Hematopoietic multipotent progenitor cell treated with erythropoietin and hydrocortisone succinate and interleukin-3 and kit ligand, for 4 days (in vitro differentiated cells): ENCODE measurements at regions not wholly inside any gene's neighbourhood (a gene's known extent, or its start where the extent isn't known, plus 50 kb on each side); places are given as distances from the start of the nearest gene placed in this dataset.
A peak's percentile ranks its signal among the peaks of the same experiment; 100 is the strongest.
"Not testable (repeated sequence)": the region's sequence is repeated elsewhere in the genome, so short reads cannot be mapped to it uniquely, and the experiment has no call there.

Experiments used
- DNase-seq: peaks from one replicate; pipeline ENCODE4 v3.0.0-alpha.2; 2015

DNA sequence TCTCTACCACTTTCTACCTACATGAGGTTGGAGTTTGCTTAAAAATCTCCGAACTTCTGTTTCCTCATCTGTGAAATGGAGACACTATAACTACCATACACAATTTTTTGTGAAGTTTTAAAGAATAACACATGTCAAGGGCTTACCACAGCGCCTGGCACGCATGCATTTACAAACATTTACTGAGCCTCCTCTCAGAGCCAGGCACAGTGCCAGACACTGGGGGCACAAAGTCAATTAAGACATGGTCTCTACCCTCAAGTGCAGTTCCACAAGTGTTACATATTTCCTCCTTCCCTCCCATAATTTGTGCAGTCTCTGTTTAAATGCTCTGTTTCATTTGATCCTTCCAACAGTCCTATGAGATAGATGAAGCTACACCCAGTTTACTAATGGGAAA is 356.4 kb upstream of the ESRRG start:
- DNase-seq: no peak

- DNase-seq: no peak
These were observed 355.7 kb upstream of the ESRRG start for GRCh38 chr1:217078959-217079358.

DNA sequence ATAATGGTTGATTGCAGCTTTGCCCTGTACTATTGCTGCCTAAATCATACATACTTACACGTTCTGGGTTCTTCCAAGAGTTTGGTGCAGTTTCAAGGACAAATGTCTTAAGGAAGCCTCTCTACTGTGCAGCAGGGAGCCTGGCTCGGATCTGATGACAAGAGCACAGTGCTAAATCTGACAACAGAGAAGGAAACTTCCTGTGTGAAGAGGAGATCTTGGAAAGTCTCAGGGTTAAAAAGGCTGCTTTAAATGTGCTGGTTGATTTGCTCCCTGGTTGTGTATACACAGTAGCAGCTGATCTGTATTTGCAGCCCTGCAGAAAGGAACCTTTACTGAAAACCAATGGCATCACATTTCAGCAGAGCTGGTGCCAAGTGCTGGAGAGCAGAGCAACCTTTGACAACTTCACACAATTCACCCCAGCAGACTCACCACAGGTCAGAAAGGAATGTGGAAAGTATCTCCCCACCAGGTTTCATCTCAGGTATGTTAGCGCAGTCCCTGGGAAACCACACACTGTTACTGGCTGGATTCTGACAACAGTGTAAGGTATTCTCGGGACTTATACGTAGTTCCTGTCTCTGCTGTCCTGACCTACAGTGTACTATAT is 355.0 kb upstream of the ESRRG start:
- no peak for DNase-seq

DNA sequence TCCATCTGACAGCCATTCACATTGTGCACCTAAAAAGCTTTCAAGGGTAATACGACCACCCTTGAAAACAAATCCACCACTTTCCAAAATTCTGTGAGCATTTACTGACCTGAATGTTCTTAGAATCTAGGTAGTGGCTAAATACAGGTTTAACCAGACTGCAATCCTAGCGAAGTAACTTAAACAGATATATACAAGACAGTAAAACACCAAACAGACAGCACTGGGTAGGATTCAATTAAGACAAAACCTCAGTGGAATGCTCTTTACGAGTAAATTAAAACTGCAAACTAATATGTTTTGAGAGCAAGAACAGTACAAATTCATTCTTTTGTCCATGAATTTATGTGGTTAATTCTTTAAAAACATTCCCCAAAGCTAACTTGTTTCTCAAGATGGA is 354.2 kb upstream of the ESRRG start:
- no peak for DNase-seq

DNA sequence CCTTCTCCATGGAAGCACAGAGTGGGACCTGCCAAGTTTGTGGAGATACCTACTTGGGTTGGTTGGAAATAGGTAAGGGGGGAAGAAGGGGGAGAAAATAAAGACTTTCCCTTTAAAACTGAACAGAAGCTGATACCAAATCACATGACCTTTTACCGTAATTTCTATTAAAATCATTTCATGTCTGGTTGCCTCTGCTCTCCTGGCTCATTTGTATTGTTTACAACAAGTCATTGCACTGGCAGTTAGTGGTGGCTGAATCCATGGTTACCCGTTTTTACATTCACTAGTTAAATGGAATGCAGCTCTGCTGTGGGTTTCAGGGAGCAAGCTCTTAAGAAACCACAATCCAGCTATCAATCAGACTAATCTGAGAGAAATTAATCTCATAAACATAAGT is 353.7 kb upstream of the ESRRG start:
- no peak for DNase-seq

- no peak for DNase-seq
These were observed 349.7 kb upstream of the ESRRG start for GRCh38 chr1:217072926-217073325.

- DNase-seq: no peak
These were observed 344.4 kb upstream of the ESRRG start for GRCh38 chr1:217067642-217068041.

DNA sequence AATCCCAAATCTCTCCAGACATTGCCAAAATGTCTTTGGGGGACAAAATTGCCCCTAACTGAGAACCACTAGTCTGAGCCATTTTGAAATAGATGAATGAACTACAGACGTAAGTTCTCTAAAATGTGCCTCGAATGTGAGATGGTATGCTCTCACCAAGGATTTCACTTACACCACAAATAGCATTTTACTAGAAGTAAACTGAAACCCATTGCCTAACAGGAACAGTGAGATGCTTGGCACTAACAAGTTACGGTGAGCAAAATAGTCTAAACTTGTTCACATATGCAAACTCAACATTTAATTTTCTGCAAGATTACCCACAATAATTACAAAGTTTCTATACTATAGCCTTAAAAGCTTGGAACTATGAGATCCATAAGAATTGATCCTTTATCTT is 343.6 kb upstream of the ESRRG start:
- DNase-seq: no peak

DNA sequence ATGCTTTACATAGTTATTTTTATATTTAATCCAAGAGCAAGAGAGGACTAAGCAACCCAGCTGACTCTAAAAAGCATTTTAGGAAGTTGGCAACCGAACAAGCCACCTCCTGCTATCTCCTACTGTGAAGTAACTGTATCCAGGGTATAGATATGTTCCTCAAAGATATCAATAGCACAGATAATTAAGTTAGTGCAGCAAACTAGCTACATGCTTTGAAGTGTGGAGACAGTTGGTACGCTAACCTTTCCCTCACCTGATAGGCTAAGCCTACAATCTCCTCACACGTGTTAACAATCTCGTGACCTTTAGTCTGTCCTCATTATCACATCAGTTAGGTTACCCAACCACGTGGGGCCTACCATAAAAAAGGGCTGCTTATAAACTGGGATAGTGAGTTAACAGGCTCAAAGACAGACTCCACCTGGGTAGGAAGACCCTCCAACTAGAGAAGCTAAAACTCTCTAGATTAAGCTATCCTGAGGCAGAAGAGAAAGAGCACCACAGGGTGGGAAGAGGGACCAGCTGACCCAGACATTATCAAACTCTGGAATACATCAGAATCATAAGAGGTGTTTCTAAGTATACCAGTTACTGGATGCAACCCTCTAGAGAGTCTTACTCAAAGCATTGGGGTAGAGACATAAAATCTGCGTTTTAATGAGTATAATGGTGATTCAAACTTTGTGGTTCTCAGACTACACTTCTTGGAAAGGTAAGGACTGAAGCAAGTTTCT is 340.1 kb upstream of the ESRRG start:
- DNase-seq: no peak

GRCh38 chr1:217062586-217062985 is 339.4 kb upstream of the ESRRG start:
- no peak for DNase-seq

DNA sequence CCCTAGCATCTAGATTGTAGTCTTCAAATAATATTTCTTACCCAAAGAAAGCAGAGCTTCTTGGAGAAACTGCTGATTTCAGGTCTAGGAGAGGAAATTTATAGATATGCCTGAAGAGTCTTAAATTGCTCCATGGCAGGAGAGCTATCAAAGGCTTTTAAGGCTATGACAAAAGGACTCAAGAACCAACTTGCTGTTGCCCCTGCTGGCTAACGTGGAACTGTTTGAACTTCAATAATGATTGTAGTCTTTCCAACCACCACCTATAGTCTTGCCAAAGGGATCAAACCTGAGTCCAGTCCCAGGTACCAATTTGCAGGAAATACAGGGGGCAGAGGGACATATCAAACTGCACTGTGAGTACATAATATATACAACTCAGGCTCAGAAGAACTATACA is 336.2 kb upstream of the ESRRG start:
- no peak for DNase-seq

DNA sequence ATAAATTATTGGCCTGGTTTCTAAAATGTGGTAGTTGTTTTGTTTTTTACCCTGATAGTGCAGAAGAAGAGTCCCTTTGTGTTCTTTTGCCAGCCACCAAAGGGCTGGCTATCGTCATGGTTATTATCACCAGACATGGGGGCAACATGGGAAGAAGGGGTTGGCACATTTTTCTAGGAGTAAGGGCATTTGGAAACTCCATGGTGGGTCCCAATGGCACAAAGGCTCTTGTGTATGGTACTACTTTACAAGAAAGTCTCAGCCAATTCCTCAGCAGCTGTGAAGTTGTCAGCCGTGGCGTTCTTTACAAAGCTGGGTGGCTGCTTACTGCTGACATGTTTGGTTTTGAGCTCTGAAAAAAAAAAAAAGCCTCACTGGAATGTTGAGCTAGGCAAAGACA is 330.4 kb upstream of the ESRRG start:
- no peak for DNase-seq

DNA sequence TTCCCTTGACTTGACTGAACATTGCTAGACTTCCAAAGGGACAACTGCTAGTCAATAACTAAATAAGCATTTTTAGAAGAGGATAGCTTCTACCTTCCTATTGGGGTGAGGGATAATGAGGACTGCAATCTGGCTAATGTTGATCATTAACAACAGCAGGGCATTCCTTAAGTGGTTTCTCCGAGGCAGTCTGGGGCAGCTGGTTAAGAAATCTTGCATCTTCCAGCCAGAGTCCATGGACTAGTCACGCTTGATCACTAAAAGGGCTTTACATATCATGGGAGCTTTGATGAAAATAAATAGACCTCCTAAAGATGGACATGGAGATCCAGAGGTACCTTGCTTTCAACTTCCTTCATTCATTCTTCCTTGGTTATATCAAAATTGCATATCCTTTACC is 329.4 kb upstream of the ESRRG start:
- DNase-seq: no peak

- no peak for DNase-seq
These were observed 329.0 kb upstream of the ESRRG start for GRCh38 chr1:217052196-217052595.

DNA sequence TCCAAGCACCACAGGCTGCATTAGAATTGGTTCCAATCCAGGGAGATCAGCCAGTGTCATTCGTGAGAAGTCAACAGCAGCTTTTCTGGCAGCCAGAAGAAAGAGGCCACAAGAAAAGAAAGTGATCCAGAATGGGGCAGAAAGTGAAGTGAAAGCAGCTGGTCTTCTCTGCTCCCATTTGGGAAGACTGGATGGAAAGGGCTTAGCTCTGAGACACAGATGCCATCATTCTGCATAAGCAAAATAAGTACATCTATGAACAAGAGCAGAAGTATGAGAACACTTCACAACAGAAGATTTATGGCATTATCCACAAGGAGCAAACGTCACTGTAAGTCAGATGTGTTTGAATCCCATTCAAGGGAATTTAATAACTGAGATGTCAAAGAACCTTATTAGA is 326.5 kb upstream of the ESRRG start:
- no peak for DNase-seq

GRCh38 chr1:217049081-217049480 is 325.9 kb upstream of the ESRRG start:
- no peak for DNase-seq

DNA sequence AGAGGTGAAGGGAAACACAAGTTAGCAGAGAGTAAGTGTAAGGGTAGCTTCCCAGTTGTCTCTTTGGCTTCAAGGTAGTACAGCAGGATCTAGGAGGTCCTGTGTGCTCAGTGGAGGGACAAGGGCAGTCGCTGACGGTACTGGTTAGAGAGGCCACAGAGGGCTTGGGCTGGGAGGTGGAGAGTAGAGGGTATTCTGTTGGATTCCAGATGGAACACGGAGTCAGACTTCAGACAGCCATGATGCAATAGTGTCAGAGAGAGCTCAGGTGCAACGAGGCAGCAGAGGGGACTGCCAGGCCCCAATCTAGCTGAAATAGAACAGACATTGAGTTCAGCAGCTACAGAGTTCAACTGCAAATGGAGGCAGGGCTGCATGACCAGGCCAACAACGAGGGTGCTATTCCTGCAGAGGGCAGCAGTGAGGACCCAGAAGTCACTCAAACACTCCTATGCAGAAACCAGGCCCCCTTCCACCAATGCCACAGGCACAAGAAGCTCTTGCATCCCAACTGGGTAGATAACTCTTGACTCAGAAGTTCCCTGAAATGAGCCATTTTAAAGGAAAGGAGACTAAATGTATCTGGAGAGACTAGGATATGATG is 325.0 kb upstream of the ESRRG start:
- peak; percentile 11 for DNase-seq

DNA sequence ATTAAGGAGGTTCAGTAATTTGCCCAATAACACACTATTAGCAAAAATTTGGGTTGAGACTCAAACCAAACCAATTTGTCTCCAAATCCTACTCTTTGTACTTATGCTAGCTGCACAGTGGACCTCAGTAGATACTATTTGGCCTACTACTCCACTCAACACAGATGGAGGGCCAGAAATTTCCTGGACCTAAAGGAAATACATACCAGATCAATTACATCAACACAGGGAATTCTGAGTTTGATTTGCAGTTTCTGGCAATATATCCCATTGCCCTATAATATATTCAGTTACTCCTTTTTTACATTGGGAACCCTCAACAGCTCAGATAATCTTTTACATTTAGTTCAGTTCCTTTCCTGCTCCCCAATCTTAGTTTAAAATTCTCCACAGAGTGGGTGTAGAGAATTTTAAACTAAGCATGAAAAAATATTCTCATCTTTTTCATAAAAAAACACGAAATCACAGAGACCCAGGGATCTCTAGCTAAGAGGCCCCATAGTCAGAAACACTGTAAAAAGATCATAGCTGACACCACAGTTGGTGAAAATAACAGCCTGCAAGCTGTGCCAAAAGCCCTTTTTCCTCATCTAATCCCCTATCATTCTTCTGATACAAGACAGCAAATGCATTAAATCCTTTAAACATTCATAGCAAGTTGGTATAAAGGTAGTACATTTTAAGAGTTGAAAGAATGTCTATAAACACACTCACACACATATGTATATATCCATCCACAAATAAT is 317.7 kb upstream of the ESRRG start:
- DNase-seq: no peak

- DNase-seq: no peak
These were observed 316.7 kb upstream of the ESRRG start for GRCh38 chr1:217039926-217040325.

DNA sequence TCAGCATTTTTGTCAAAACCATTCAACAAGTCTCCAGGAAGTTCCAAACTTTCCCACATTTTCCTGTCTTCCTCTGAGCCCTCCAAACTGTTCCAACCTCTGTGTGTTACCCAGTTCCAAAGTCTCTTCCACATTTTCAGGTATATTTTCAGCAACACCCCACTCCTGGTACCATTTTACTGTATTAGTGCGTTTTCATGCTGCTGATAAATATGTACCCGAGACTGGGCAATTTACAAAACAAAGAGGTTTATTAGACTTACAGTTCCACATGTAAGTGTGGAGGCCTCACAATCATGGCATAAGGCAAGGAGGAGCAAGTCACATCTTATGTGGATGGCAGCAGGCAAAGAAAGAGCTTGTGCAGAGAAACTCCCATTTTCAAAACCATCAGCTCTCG is 315.9 kb upstream of the ESRRG start:
- DNase-seq: not testable (repeated sequence)

DNA sequence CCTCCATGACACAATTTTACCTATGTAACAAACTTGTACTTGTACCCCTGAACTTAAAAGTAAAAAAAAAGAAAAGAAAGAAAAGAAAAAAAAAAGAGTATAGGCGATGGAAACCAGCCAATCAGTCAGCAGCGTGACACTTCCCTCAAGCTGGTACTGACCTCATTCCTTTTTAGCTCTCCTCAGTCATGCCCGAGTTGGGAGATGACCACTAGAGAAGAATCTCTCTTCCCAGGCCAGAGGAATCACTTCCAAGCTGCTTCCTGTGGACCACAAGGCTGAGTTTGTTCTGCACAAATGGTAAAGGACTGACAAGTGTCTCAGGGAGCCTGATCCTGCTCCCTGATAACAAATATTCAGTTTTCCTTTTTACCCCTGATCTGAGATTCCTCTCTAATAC is 313.5 kb upstream of the ESRRG start:
- DNase-seq: no peak

DNA sequence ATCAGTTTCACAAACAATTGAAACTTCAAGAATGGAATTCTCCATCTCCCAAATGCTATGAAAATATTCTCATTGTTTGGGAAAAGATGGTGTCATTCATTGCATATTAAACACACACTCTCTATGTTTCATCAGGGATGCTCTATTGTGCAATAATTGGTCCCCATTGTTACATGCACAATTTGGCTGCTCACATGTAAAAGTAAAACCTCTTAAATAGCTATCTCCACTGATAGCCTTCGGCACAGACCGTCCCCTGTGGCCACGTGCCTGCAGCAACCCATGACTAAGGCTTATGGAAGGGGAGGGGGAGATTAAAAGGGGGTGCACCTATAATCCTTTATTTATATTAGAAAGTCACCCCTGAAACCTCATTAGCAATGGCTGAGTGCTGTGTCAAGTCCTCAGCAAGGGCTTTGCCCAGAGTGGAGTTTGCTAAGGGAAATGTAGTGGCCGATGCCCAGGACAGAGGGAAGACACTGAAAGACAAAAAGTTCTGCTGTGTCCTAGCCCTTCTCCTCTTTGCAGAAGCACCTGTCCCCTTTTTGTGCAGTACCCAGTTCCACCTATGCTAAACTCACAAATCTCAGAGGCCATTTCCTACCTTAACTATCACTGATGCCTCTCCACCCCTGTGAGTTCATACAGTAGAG is 309.6 kb upstream of the ESRRG start:
- DNase-seq: no peak
